ENCODE measurements at regions not wholly inside any gene's neighbourhood (a gene's known extent, or its start where the extent isn't known, plus 50 kb on each side); places are given as distances from the start of the nearest gene placed in this dataset.

- Mint-ChIP-seq H3K4me3 (no peak overlapping the region), H3K4me1 (no peaks in the 10 kb centered on the region), H3K27ac (no peak overlapping the region), H3K27me3 (peaks cover 4% of the 10 kb centered on the region), H3K36me3 (ENCODE audit: low read depth) (no peaks in the 10 kb centered on the region), H3K9me3 (ENCODE audit: low read depth) (peaks cover 6% of the 10 kb centered on the region)
- ChIA-PET CTCF (no interaction called here), POLR2A (no interaction called here)
- DNase-seq: no peak
- intact Hi-C loops (cut with DNase I, micrococcal nuclease): no loop called here
- no peak for ATAC-seq
These were observed 83.4 kb downstream of the C13orf42 start for GRCh38 chr13:51027644-51028043.

- Mint-ChIP-seq H3K27ac (no peak overlapping the region), H3K4me1 (no peaks in the 10 kb centered on the region), H3K9me3 (ENCODE audit: low read depth) (peaks cover 6% of the 10 kb centered on the region), H3K27me3 (peaks cover 4% of the 10 kb centered on the region), H3K36me3 (ENCODE audit: low read depth) (no peaks in the 10 kb centered on the region), H3K4me3 (no peak overlapping the region)
- intact Hi-C loops (cut with DNase I, micrococcal nuclease): no loop called here
- CTCF ChIA-PET: no interaction called here
- ATAC-seq (no peak), DNase-seq (no peak)
- POLR2A ChIA-PET: no interaction called here
These were observed 85.1 kb downstream of the C13orf42 start for GRCh38 chr13:51026016-51026415.

GRCh38 chr13:51025245-51025905 is 85.7 kb downstream of the C13orf42 start:
- Mint-ChIP-seq H3K9me3 (ENCODE audit: low read depth) (peaks cover 6% of the 10 kb centered on the region), H3K27me3 (peaks cover 4% of the 10 kb centered on the region), H3K36me3 (ENCODE audit: low read depth) (no peaks in the 10 kb centered on the region), H3K27ac (no peak overlapping the region), H3K4me3 (no peak overlapping the region), H3K4me1 (no peaks in the 10 kb centered on the region)
- ChIA-PET CTCF (no interaction called here), POLR2A (interaction anchor here (0.7 kb wide), 1 partner anchor 206 kb away, joined by 3 read pairs; no protein-coding TSS in a partner anchor)
- ATAC-seq (no peak), DNase-seq (no peak)
- intact Hi-C loops (cut with DNase I, micrococcal nuclease): no loop called here

GRCh38 chr13:51021811-51022210 is 89.3 kb downstream of the C13orf42 start:
- H3K27ac Mint-ChIP-seq: no peak overlapping the region
- H3K36me3 Mint-ChIP-seq (ENCODE audit: low read depth): no peaks in the 10 kb centered on the region
- no peak overlapping the region for H3K4me3 Mint-ChIP-seq
- peaks cover 4% of the 10 kb centered on the region for H3K27me3 Mint-ChIP-seq
- ChIA-PET POLR2A (no interaction called here), CTCF (interaction anchor here (1.1 kb wide), 1 partner anchor 35 kb away, joined by 3 read pairs; no protein-coding TSS in a partner anchor)
- intact Hi-C loops (cut with DNase I, micrococcal nuclease): no loop called here
- H3K4me1 Mint-ChIP-seq: no peaks in the 10 kb centered on the region
- ATAC-seq: no peak
- H3K9me3 Mint-ChIP-seq (ENCODE audit: low read depth): peaks cover 6% of the 10 kb centered on the region
- DNase-seq: no peak

GRCh38 chr13:51020600-51020999 is 90.5 kb downstream of the C13orf42 start:
- POLR2A ChIA-PET: no interaction called here
- peaks cover 5% of the 10 kb centered on the region for H3K27me3 Mint-ChIP-seq
- peaks cover 6% of the 10 kb centered on the region for H3K9me3 Mint-ChIP-seq (ENCODE audit: low read depth)
- intact Hi-C loops (cut with DNase I, micrococcal nuclease): no loop called here
- no peak overlapping the region for H3K4me3 Mint-ChIP-seq
- H3K4me1 Mint-ChIP-seq: no peaks in the 10 kb centered on the region
- DNase-seq (no peak), ATAC-seq (no peak)
- no peak overlapping the region for H3K27ac Mint-ChIP-seq
- CTCF ChIA-PET: interaction anchor here (0.6 kb wide), 1 partner anchor 1046 kb away, joined by 3 read pairs; no protein-coding TSS in a partner anchor
- no peaks in the 10 kb centered on the region for H3K36me3 Mint-ChIP-seq (ENCODE audit: low read depth)

GRCh38 chr13:51019026-51019425 is 92.0 kb downstream of the C13orf42 start:
- POLR2A ChIA-PET: no interaction called here
- H3K27ac Mint-ChIP-seq: no peak overlapping the region
- CTCF ChIA-PET: no interaction called here
- no peaks in the 10 kb centered on the region for H3K36me3 Mint-ChIP-seq (ENCODE audit: low read depth)
- no peaks in the 10 kb centered on the region for H3K4me1 Mint-ChIP-seq
- peaks cover 3% of the 10 kb centered on the region for H3K27me3 Mint-ChIP-seq
- intact Hi-C loops (cut with DNase I, micrococcal nuclease): no loop called here
- H3K9me3 Mint-ChIP-seq (ENCODE audit: low read depth): peaks cover 4% of the 10 kb centered on the region
- ATAC-seq (no peak), DNase-seq (no peak)
- H3K4me3 Mint-ChIP-seq: no peak overlapping the region

- H3K9me3 Mint-ChIP-seq (ENCODE audit: low read depth): peaks cover 5% of the 10 kb centered on the region
- POLR2A ChIA-PET: no interaction called here
- H3K27me3 Mint-ChIP-seq: peaks cover 5% of the 10 kb centered on the region
- H3K36me3 Mint-ChIP-seq (ENCODE audit: low read depth): no peaks in the 10 kb centered on the region
- H3K4me1 Mint-ChIP-seq: no peaks in the 10 kb centered on the region
- intact Hi-C loops (cut with DNase I, micrococcal nuclease): no loop called here
- CTCF ChIA-PET: no interaction called here
- DNase-seq: no peak
- H3K27ac Mint-ChIP-seq: no peak overlapping the region
- no peak for ATAC-seq
- no peak overlapping the region for H3K4me3 Mint-ChIP-seq
These were observed 93.6 kb downstream of the C13orf42 start for GRCh38 chr13:51017516-51017915.

- DNase-seq (no peak), ATAC-seq (no peak)
- Mint-ChIP-seq H3K4me3 (no peak overlapping the region), H3K27ac (no peak overlapping the region), H3K9me3 (ENCODE audit: low read depth) (peaks cover 5% of the 10 kb centered on the region), H3K36me3 (ENCODE audit: low read depth) (no peaks in the 10 kb centered on the region), H3K27me3 (peaks cover 5% of the 10 kb centered on the region), H3K4me1 (no peaks in the 10 kb centered on the region)
- CTCF ChIA-PET: no interaction called here
- POLR2A ChIA-PET: no interaction called here
- intact Hi-C loops (cut with DNase I, micrococcal nuclease): no loop called here
These were observed 95.1 kb downstream of the C13orf42 start for GRCh38 chr13:51015973-51016372.

GRCh38 chr13:51009597-51009996 is 100.0 kb downstream of the RNASEH2B start:
- DNase-seq (no peak), ATAC-seq (no peak)
- no peaks in the 10 kb centered on the region for H3K4me1 Mint-ChIP-seq
- no peak overlapping the region for H3K27ac Mint-ChIP-seq
- H3K36me3 Mint-ChIP-seq (ENCODE audit: low read depth): no peaks in the 10 kb centered on the region
- peaks cover 5% of the 10 kb centered on the region for H3K9me3 Mint-ChIP-seq (ENCODE audit: low read depth)
- CTCF ChIA-PET: no interaction called here
- intact Hi-C loops (cut with DNase I, micrococcal nuclease): no loop called here
- H3K27me3 Mint-ChIP-seq: peaks cover 3% of the 10 kb centered on the region
- no peak overlapping the region for H3K4me3 Mint-ChIP-seq
- POLR2A ChIA-PET: no interaction called here

- intact Hi-C loops (cut with DNase I, micrococcal nuclease): no loop called here
- H3K4me1 Mint-ChIP-seq: no peaks in the 10 kb centered on the region
- DNase-seq: no peak
- ChIA-PET POLR2A (no interaction called here), CTCF (no interaction called here)
- no peak overlapping the region for H3K27ac Mint-ChIP-seq
- no peak for ATAC-seq
- H3K36me3 Mint-ChIP-seq (ENCODE audit: low read depth): no peaks in the 10 kb centered on the region
- H3K27me3 Mint-ChIP-seq: peaks cover 7% of the 10 kb centered on the region
- H3K4me3 Mint-ChIP-seq: no peak overlapping the region
- H3K9me3 Mint-ChIP-seq (ENCODE audit: low read depth): no peaks in the 10 kb centered on the region
These were observed 97.6 kb downstream of the RNASEH2B start for GRCh38 chr13:51007216-51007615.

GRCh38 chr13:51006067-51006845 is 96.7 kb downstream of the RNASEH2B start:
- no peak overlapping the region for H3K27ac Mint-ChIP-seq
- CTCF ChIA-PET: interaction anchor here (0.6 kb wide), 1 partner anchor 146 kb away, joined by 3 read pairs; no protein-coding TSS in a partner anchor
- no peaks in the 10 kb centered on the region for H3K4me1 Mint-ChIP-seq
- H3K4me3 Mint-ChIP-seq: no peak overlapping the region
- H3K9me3 Mint-ChIP-seq (ENCODE audit: low read depth): no peaks in the 10 kb centered on the region
- ATAC-seq: no peak
- no peaks in the 10 kb centered on the region for H3K36me3 Mint-ChIP-seq (ENCODE audit: low read depth)
- POLR2A ChIA-PET: no interaction called here
- no peak for DNase-seq
- intact Hi-C loops (cut with DNase I, micrococcal nuclease): no loop called here
- peaks cover 7% of the 10 kb centered on the region for H3K27me3 Mint-ChIP-seq

Data from activated CD4-positive, alpha-beta T cell treated with anti-CD3 and anti-CD28 coated beads for 36 hours (primary cell).